Liver (tissue), 8 donors: ENCODE measurements at regions not wholly inside any gene's neighbourhood (a gene's known extent, or its start where the extent isn't known, plus 50 kb on each side); places are given as distances from the start of the nearest gene placed in this dataset.

Source experiments
- DNase-seq: peaks from one replicate; pipeline ENCODE4 v3.0.0-alpha.2; 2017; ENCODE audit warnings: low spot score
- H3K27ac ChIP-seq, 2 donors: one replicate each; pipeline ENCODE4 v1.7.0; 2013; ENCODE audit warnings: inconsistent platforms in 2 of 2, low read length in 2 of 2, control low read depth in 1 of 2, low read depth in 1 of 2, mild to moderate bottlenecking in 1 of 2
- H3K27me3 ChIP-seq, 4 donors: one replicate each; pipeline versions ENCODE4 v1.6.1 to v1.7.0; 2013; ENCODE audit warnings: low read length in 3 of 4, inconsistent platforms in 1 of 4, mild to moderate bottlenecking in 1 of 4, moderate library complexity in 1 of 4; ENCODE audit not compliant: control insufficient read depth in 4 of 4, insufficient read depth in 4 of 4
- H3K36me3 ChIP-seq, 4 donors: one replicate each; pipeline versions ENCODE4 v1.6.1 to v1.7.0; 2013; ENCODE audit warnings: low read length in 3 of 4, mild to moderate bottlenecking in 3 of 4, low read depth in 1 of 4, moderate library complexity in 1 of 4; ENCODE audit not compliant: control insufficient read depth in 4 of 4, insufficient read depth in 3 of 4
- H3K4me1 ChIP-seq, 4 donors: one replicate each; pipeline versions ENCODE4 v1.6.1 to v1.7.0; 2013; ENCODE audit warnings: low read length in 3 of 4, mild to moderate bottlenecking in 3 of 4, moderate library complexity in 1 of 4; ENCODE audit not compliant: control insufficient read depth in 4 of 4, insufficient read depth in 4 of 4
- H3K4me3 ChIP-seq, 3 donors: one replicate each; pipeline versions ENCODE4 v1.6.1 to v1.7.0; 2013; ENCODE audit warnings: low read length in 3 of 3, control low read depth in 1 of 3, low read depth in 1 of 3, mild to moderate bottlenecking in 1 of 3
- H3K9ac ChIP-seq, 2 donors: one replicate each; pipeline ENCODE4 v1.7.0; 2013; ENCODE audit warnings: low read length in 2 of 2, mild to moderate bottlenecking in 2 of 2, moderate library complexity in 2 of 2, control low read depth in 1 of 2, low read depth in 1 of 2
- H3K9me3 ChIP-seq, 4 donors: one replicate each; pipeline versions ENCODE4 v1.6.1 to v1.7.0; 2013; ENCODE audit warnings: low read length in 3 of 4; ENCODE audit not compliant: control insufficient read depth in 4 of 4
- ATF3 ChIP-seq: IDR thresholded peaks from 2 replicates; pipeline ENCODE4 v1.6.1; 2016; ENCODE audit warnings: antibody characterized with exemption
- CTCF ChIP-seq: fragments of 150-350 bp; IDR thresholded peaks from 2 replicates; pipeline ENCODE4 v1.5.1; 2017; ENCODE audit warnings: improper control_type of control experiment, low read depth, low read length; ENCODE audit not compliant: missing input control
- EGR1 ChIP-seq, 2 donors: IDR thresholded peaks; 2 replicates each; pipeline ENCODE4 v1.6.1; 2016 to 2018; ENCODE audit warnings: antibody characterized with exemption in 2 of 2, low read depth in 2 of 2
- FOXA1 ChIP-seq: IDR thresholded peaks from 2 replicates; pipeline ENCODE4 v1.6.1; 2016; ENCODE audit warnings: antibody characterized with exemption
- FOXA2 ChIP-seq: IDR thresholded peaks from 2 replicates; pipeline ENCODE4 v1.6.1; 2016; ENCODE audit warnings: antibody characterized with exemption
- GABPA ChIP-seq, 2 donors: IDR thresholded peaks in 1 of 2; conservative IDR thresholded peaks in 1 of 2; 2 replicates each; pipeline ENCODE4 v1.6.1; 2016; ENCODE audit warnings: antibody characterized with exemption in 2 of 2, mild to moderate bottlenecking in 1 of 2, moderate library complexity in 1 of 2
- HNF4A ChIP-seq, 2 donors: conservative IDR thresholded peaks; 2 replicates each; pipeline ENCODE4 v1.6.1; 2016; ENCODE audit warnings: antibody characterized with exemption in 2 of 2, mild to moderate bottlenecking in 2 of 2
- HNF4G ChIP-seq: IDR thresholded peaks from 2 replicates; pipeline ENCODE4 v1.6.1; 2016; ENCODE audit warnings: antibody characterized with exemption
- JUND ChIP-seq, 2 donors: IDR thresholded peaks; 2 replicates each; pipeline ENCODE4 v1.6.1; 2016; ENCODE audit warnings: antibody characterized with exemption in 2 of 2
- MAX ChIP-seq: IDR thresholded peaks from 2 replicates; pipeline ENCODE4 v1.6.1; 2016; ENCODE audit warnings: antibody characterized with exemption
- NR2F2 ChIP-seq: IDR thresholded peaks from 2 replicates; pipeline ENCODE4 v1.6.1; 2016; ENCODE audit warnings: antibody characterized with exemption
- RAD21 ChIP-seq, 2 donors: IDR thresholded peaks; 2 replicates each; pipeline ENCODE4 v1.6.1; 2016; ENCODE audit warnings: antibody characterized with exemption in 2 of 2, mild to moderate bottlenecking in 2 of 2
- REST ChIP-seq: IDR thresholded peaks from 2 replicates; pipeline ENCODE4 v1.6.1; 2016; ENCODE audit warnings: antibody characterized with exemption, mild to moderate bottlenecking
- RXRA ChIP-seq, 2 donors: IDR thresholded peaks; 2 replicates each; pipeline ENCODE4 v1.6.1; 2017 to 2018; ENCODE audit warnings: antibody characterized with exemption in 2 of 2, mild to moderate bottlenecking in 1 of 2
- SP1 ChIP-seq: IDR thresholded peaks from 2 replicates; pipeline ENCODE4 v1.6.1; 2018; ENCODE audit warnings: antibody characterized with exemption, mild to moderate bottlenecking
- TAF1 ChIP-seq: conservative IDR thresholded peaks from 2 replicates; pipeline ENCODE4 v1.6.1; 2016; ENCODE audit warnings: antibody characterized with exemption, mild to moderate bottlenecking
- YY1 ChIP-seq: IDR thresholded peaks from 2 replicates; pipeline ENCODE4 v1.6.1; 2016; ENCODE audit warnings: antibody characterized with exemption, mild to moderate bottlenecking
- ZBTB33 ChIP-seq: IDR thresholded peaks from 2 replicates; pipeline ENCODE4 v1.6.1; 2016; ENCODE audit warnings: antibody characterized with exemption
- WGBS: extraction: QIAGEN DNeasy Blood & Tissue Kit; methylation state at CpG from one replicate; pipeline ENCODE4 v1.1.7; 2013; 5-methylcytosine and 5-hydroxymethylcytosine counted together
- donor health status: healthy.
- donor health status: healthy.
- donor health status: healthy.
- donor health status: healthy.
- donor health status: healthy.

GRCh38 chr1:181369416-181369815 lies 113.9 kb upstream of the CACNA1E start:
- no peak for DNase-seq
- Histone ChIP-seq H3K27ac (no peak overlapping the region), H3K9ac (no peak overlapping the region), H3K4me3 (no peak overlapping the region), H3K4me1 (no peaks in the 10 kb centered on the region), H3K36me3 (no peaks in the 10 kb centered on the region), H3K27me3 (no peaks in the 10 kb centered on the region), H3K9me3 (peaks cover 2 to 12% (median 5%) of the 10 kb centered on the region in 4 donors)
- TF ChIP-seq ATF3 (no peak), FOXA2 (no peak), ZBTB33 (no peak), TAF1 (no peak), HNF4G (no peak), REST (no peak), RAD21 (IDR thresholded peaks at IDR 0.05) (no peak), NR2F2 (no peak), JUND (IDR thresholded peaks at IDR 0.05) (no peak), EGR1 (IDR thresholded peaks at IDR 0.05; ENCODE audit: low read depth in 2 of 2) (no peak), CTCF (no peak), FOXA1 (no peak), SP1 (no peak), YY1 (no peak), GABPA (IDR thresholded peaks at IDR 0.05 in 1 of 2, conservative IDR thresholded peaks at IDR 0.05 in 1 of 2) (no peak)
- 81% methylated on average over 4 of the region's 4 CpGs for WGBS

- WGBS: 67% methylated on average over 6 of the region's 6 CpGs
- no peak for DNase-seq
- TF ChIP-seq ATF3 (no peak), HNF4A (conservative IDR thresholded peaks at IDR 0.05) (no peak), NR2F2 (no peak), ZBTB33 (no peak), EGR1 (IDR thresholded peaks at IDR 0.05; ENCODE audit: low read depth in 2 of 2) (no peak), HNF4G (no peak), FOXA2 (no peak), MAX (no peak), JUND (IDR thresholded peaks at IDR 0.05) (no peak), SP1 (no peak), FOXA1 (no peak), GABPA (IDR thresholded peaks at IDR 0.05 in 1 of 2, conservative IDR thresholded peaks at IDR 0.05 in 1 of 2) (no peak), RXRA (IDR thresholded peaks at IDR 0.05) (no peak), YY1 (no peak), RAD21 (IDR thresholded peaks at IDR 0.05) (no peak), TAF1 (no peak), REST (no peak)
Measured at GRCh38 chr1:181383695-181384094, 99.6 kb upstream of the CACNA1E start.

More at GRCh38 chr1:181383695-181384094, 99.6 kb upstream of the CACNA1E start:
- H3K9me3 ChIP-seq: peaks cover 0 to 5% (median 0%) of the 10 kb centered on the region in 4 donors
- H3K4me3 ChIP-seq: no peak overlapping the region
- no peak overlapping the region for H3K27ac ChIP-seq
- H3K36me3 ChIP-seq: no peaks in the 10 kb centered on the region
- no peaks in the 10 kb centered on the region for H3K27me3 ChIP-seq
- no peaks in the 10 kb centered on the region for H3K4me1 ChIP-seq
- H3K9ac ChIP-seq: no peak overlapping the region
